Kidney (tissue), 13 donors: ENCODE measurements at regions not wholly inside any gene's neighbourhood (a gene's known extent, or its start where the extent isn't known, plus 50 kb on each side); places are given as distances from the start of the nearest gene placed in this dataset.

Experiments
- DNase-seq, 5 donors: peaks; one replicate each; pipeline ENCODE4 v3.0.0-alpha.2; 2013 to 2020
- FAIRE-seq: peaks from 2 replicates; lab custom pipeline; 2012; peaks lifted over from hg19 to GRCh38; lab: Jason Lieb, UNC
- H3K27ac ChIP-seq, 2 donors: one replicate each; pipeline ENCODE4 v1.7.0; 2013; ENCODE audit warnings: low read depth in 2 of 2, low read length in 2 of 2, inconsistent platforms in 1 of 2
- H3K27me3 ChIP-seq: one replicate; pipeline ENCODE4 v1.7.1; 2013; ENCODE audit warnings: low read length, inconsistent platforms; ENCODE audit not compliant: control insufficient read depth, insufficient read depth
- H3K36me3 ChIP-seq, 3 donors: one replicate each; pipeline versions ENCODE4 v1.7.0 to v1.7.1; 2013; ENCODE audit warnings: low read length in 3 of 3, control low read depth in 1 of 3, inconsistent platforms in 1 of 3; ENCODE audit not compliant: insufficient read depth in 3 of 3, control insufficient read depth in 2 of 3
- H3K4me1 ChIP-seq, 3 donors: one replicate each; pipeline versions ENCODE4 v1.7.0 to v1.7.1; 2013; ENCODE audit warnings: low read length in 3 of 3, inconsistent platforms in 1 of 3, low read depth in 1 of 3; ENCODE audit not compliant: control insufficient read depth in 2 of 3, insufficient read depth in 2 of 3
- H3K4me3 ChIP-seq, 3 donors: one replicate each; pipeline versions ENCODE4 v1.7.0 to v1.8.1; 2013; ENCODE audit warnings: low read length in 3 of 3, control low read depth in 1 of 3, inconsistent platforms in 1 of 3
- H3K9ac ChIP-seq, 3 donors: one replicate each; pipeline versions ENCODE4 v1.7.0 to v1.7.1; 2013; ENCODE audit warnings: low read length in 3 of 3, control low read depth in 1 of 3, inconsistent platforms in 1 of 3
- H3K9me3 ChIP-seq, 3 donors: one replicate each; pipeline versions ENCODE4 v1.7.0 to v1.7.1; 2013; ENCODE audit warnings: low read length in 3 of 3, control low read depth in 1 of 3, inconsistent platforms in 1 of 3; ENCODE audit not compliant: control insufficient read depth in 2 of 3, insufficient read depth in 1 of 3
- CTCF ChIP-seq: IDR thresholded peaks from 3 replicates; pipeline ENCODE4 v1.5.1; 2012; ENCODE audit warnings: mild to moderate bottlenecking, moderate library complexity, borderline replicate concordance; ENCODE audit not compliant: insufficient read depth; ENCODE audit errors: extremely low read depth
- intact Hi-C: fragments of 100-400 bp; cut with DNase I; formaldehyde crosslinking; loops from one replicate; pipeline ENCODE4 v1.11.1; 2022
- donor health status: control.
- donor health status: control.
- donor health status: control.
- donor health status: control.
- donor health status: control.
- donor health status: DM: yes; HTN: yes; CAD: no.
- donor health status: Normal renal cell carcinoma (clear cell type).

DNA sequence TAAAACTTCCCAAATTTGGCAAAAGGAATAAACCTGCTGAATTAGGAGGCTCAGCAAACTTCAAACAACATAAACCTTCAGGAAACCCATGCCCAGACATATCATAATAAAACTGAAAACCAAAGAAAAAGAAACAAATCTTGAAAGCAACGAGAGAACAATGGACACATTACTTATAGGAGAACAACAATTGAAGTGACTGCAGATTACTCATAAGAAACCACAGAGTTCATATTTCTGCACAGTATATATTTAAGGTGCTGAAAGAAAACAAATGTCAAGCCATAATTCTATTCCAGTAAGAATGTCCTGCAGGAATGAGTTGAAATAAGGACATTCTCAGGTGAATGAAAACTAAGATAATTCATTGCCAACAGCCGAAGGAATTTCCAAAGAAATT lies 80.8 kb upstream of the PROK2 start:
- Histone ChIP-seq H3K4me3 (no peak overlapping the region), H3K9ac (no peak overlapping the region), H3K27me3 (no peaks in the 10 kb centered on the region), H3K36me3 (no peaks in the 10 kb centered on the region), H3K27ac (no peak overlapping the region), H3K9me3 (no peaks in the 10 kb centered on the region), H3K4me1 (no peaks in the 10 kb centered on the region)
- no peak for FAIRE-seq
- intact Hi-C loops = no loop called here
- no peak for DNase-seq
- no peak for TF ChIP-seq CTCF

- no peak for TF ChIP-seq CTCF
- Histone ChIP-seq H3K36me3 (no peaks in the 10 kb centered on the region), H3K4me3 (no peak overlapping the region), H3K4me1 (no peaks in the 10 kb centered on the region), H3K27ac (no peak overlapping the region), H3K27me3 (no peaks in the 10 kb centered on the region), H3K9ac (no peak overlapping the region), H3K9me3 (no peaks in the 10 kb centered on the region)
- intact Hi-C loops = no loop called here
- DNase-seq (no peak), FAIRE-seq (no peak)
Measured at GRCh38 chr3:71863563-71864190, 78.7 kb upstream of the PROK2 start.

- FAIRE-seq (no peak), DNase-seq (no peak)
- H3K36me3 ChIP-seq = no peaks in the 10 kb centered on the region
- H3K4me3 ChIP-seq = no peak overlapping the region
- H3K9ac ChIP-seq = no peak overlapping the region
- H3K27me3 ChIP-seq = no peaks in the 10 kb centered on the region
- H3K4me1 ChIP-seq = no peaks in the 10 kb centered on the region
- intact Hi-C loops = no loop called here
- no peak for TF ChIP-seq CTCF
- no peak overlapping the region for H3K27ac ChIP-seq
- no peaks in the 10 kb centered on the region for H3K9me3 ChIP-seq
Measured at GRCh38 chr3:71862371-71863140, 77.6 kb upstream of the PROK2 start.
